Inflammatory macrophage treated with lipopolysaccharide for 1 hour (primary cell): ENCODE measurements at regions not wholly inside any gene's neighbourhood (a gene's known extent, or its start where the extent isn't known, plus 50 kb on each side); places are given as distances from the start of the nearest gene placed in this dataset.

Source experiments
- DNase-seq, 2 donors: peaks; one replicate each; pipeline ENCODE4 v3.0.0-alpha.2; 2020 to 2022

GRCh38 chr3:31439890-31440750, 92.6 kb upstream of the STT3B start:
- no peak for DNase-seq

GRCh38 chr3:31440878-31441277, 91.8 kb upstream of the STT3B start:
- no peak for DNase-seq

GRCh38 chr3:31442755-31443154, 90.0 kb upstream of the STT3B start:
- no peak for DNase-seq

GRCh38 chr3:31444220-31445142, 88.2 kb upstream of the STT3B start:
- no peak for DNase-seq

GRCh38 chr3:31445701-31446100, 87.0 kb upstream of the STT3B start:
- no peak for DNase-seq

GRCh38 chr3:31448035-31448881, 84.5 kb upstream of the STT3B start:
- no peak for DNase-seq

- DNase-seq = no peak
These were observed 83.9 kb upstream of the STT3B start for GRCh38 chr3:31448882-31449243.

GRCh38 chr3:31449318-31449717, 83.4 kb upstream of the STT3B start:
- no peak for DNase-seq

GRCh38 chr3:31450345-31450744, 82.4 kb upstream of the STT3B start:
- no peak for DNase-seq

- no peak for DNase-seq
These were observed 80.1 kb upstream of the STT3B start for GRCh38 chr3:31452495-31453106.

GRCh38 chr3:31453430-31453829, 79.3 kb upstream of the STT3B start:
- DNase-seq = no peak

GRCh38 chr3:31455524-31455923, 77.2 kb upstream of the STT3B start:
- DNase-seq = no peak

- peak; percentile 38 to 40 for DNase-seq
These were observed 76.4 kb upstream of the STT3B start for GRCh38 chr3:31456373-31456772.

GRCh38 chr3:31461426-31461825, 71.3 kb upstream of the STT3B start:
- no peak for DNase-seq

- DNase-seq = peak; percentile 9 to 16
These were observed 70.6 kb upstream of the STT3B start for GRCh38 chr3:31462050-31462569.

- no peak for DNase-seq
These were observed 66.7 kb upstream of the STT3B start for GRCh38 chr3:31465999-31466398.

GRCh38 chr3:31466866-31467265, 65.9 kb upstream of the STT3B start:
- DNase-seq = no peak

- DNase-seq = no peak
These were observed 64.3 kb upstream of the STT3B start for GRCh38 chr3:31468433-31468832.

GRCh38 chr3:31469385-31469784, 63.3 kb upstream of the STT3B start:
- DNase-seq = peak; percentile 4 to 23

- peak; percentile 63 to 82 for DNase-seq
These were observed 60.0 kb upstream of the STT3B start for GRCh38 chr3:31472479-31473390.

GRCh38 chr3:31476209-31476608, 56.5 kb upstream of the STT3B start:
- no peak for DNase-seq
